HEK293T (cell line): ENCODE measurements at regions not wholly inside any gene's neighbourhood (a gene's known extent, or its start where the extent isn't known, plus 50 kb on each side); places are given as distances from the start of the nearest gene placed in this dataset.

ENCODE experiments used
- ARNT ChIP-seq: fragments of 450-650 bp; IDR thresholded peaks from 2 replicates; pipeline ENCODE4 v1.6.1; 2017; ENCODE audit warnings: mild to moderate bottlenecking
- ELF4 ChIP-seq: fragments of 450-650 bp; IDR thresholded peaks from 2 replicates; pipeline ENCODE4 v1.6.1; 2017; ENCODE audit warnings: antibody characterized with exemption
- FOXA1 ChIP-seq: fragments of 450-650 bp; IDR thresholded peaks from 2 replicates; pipeline ENCODE4 v1.6.1; 2016; ENCODE audit warnings: mild to moderate bottlenecking
- FOXK2 ChIP-seq: fragments of 450-650 bp; IDR thresholded peaks from 2 replicates; pipeline ENCODE4 v1.6.1; 2016; ENCODE audit warnings: mild to moderate bottlenecking
- FOXM1 ChIP-seq: fragments of 450-650 bp; IDR thresholded peaks from 2 replicates; pipeline ENCODE4 v1.6.1; 2017; ENCODE audit warnings: mild to moderate bottlenecking, borderline replicate concordance
- HDGF ChIP-seq: fragments of 450-650 bp; IDR thresholded peaks from 2 replicates; pipeline ENCODE4 v1.6.1; 2017; ENCODE audit warnings: antibody characterized with exemption, borderline replicate concordance
- L3MBTL2 ChIP-seq: fragments of 450-650 bp; conservative IDR thresholded peaks from 2 replicates; pipeline ENCODE4 v1.6.1; 2016; ENCODE audit warnings: mild to moderate bottlenecking
- NFRKB ChIP-seq: fragments of 450-650 bp; IDR thresholded peaks from 2 replicates; pipeline ENCODE4 v1.6.1; 2016; ENCODE audit warnings: mild to moderate bottlenecking, moderate library complexity
- SP1 ChIP-seq: fragments of 450-650 bp; IDR thresholded peaks from 2 replicates; pipeline ENCODE4 v1.6.1; 2017
- SUZ12 ChIP-seq: fragments of 450-650 bp; IDR thresholded peaks from 2 replicates; pipeline ENCODE4 v1.6.1; 2016; ENCODE audit warnings: mild to moderate bottlenecking
- TARDBP ChIP-seq: fragments of 450-650 bp; IDR thresholded peaks from 2 replicates; pipeline ENCODE4 v1.6.1; 2016
- ZNF384 ChIP-seq: fragments of 450-650 bp; IDR thresholded peaks from 2 replicates; pipeline ENCODE4 v1.6.1; 2016
- TF ChIP-seq, protein P1 (sequence below): fragments of 450-650 bp; IDR thresholded peaks from 2 replicates; pipeline ENCODE4 v1.6.1; 2016

DNA sequence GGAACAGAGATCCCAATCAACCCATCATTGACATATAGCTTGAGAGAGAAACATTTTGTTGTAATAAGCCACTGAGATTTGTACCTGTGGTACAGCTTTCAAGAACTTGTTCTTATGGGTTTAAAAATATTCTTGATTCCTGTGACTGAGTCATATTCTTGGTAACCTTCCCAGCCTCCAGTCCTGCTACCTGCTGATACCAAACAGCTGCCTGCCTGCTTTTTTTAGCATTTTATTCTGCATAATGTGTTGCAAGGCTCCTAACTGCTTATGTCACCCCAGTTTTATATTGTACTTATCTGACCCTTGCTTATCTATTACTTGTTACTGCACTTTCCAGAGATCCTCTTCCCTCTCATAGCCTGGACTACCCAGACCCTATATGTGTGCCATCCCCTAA is 349.3 kb upstream of the SOX2 start:
- no peak for TF ChIP-seq ARNT
- TF ChIP-seq SP1 = no peak
- no peak for TF ChIP-seq FOXA1
- TF ChIP-seq HDGF = no peak
- no peak for TF ChIP-seq TARDBP
- TF ChIP-seq SUZ12 = no peak
- TF ChIP-seq ELF4 = no peak
- no peak for TF ChIP-seq FOXK2
- TF ChIP-seq ZNF384 = no peak
- no peak for TF ChIP-seq FOXM1
- no peak for TF ChIP-seq NFRKB
- TF ChIP-seq L3MBTL2 = no peak
- TF ChIP-seq, protein P1, sequence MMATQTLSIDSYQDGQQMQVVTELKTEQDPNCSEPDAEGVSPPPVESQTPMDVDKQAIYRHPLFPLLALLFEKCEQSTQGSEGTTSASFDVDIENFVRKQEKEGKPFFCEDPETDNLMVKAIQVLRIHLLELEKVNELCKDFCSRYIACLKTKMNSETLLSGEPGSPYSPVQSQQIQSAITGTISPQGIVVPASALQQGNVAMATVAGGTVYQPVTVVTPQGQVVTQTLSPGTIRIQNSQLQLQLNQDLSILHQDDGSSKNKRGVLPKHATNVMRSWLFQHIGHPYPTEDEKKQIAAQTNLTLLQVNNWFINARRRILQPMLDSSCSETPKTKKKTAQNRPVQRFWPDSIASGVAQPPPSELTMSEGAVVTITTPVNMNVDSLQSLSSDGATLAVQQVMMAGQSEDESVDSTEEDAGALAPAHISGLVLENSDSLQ = no peak
